ENCODE measurements at regions not wholly inside any gene's neighbourhood (a gene's known extent, or its start where the extent isn't known, plus 50 kb on each side); places are given as distances from the start of the nearest gene placed in this dataset.

DNA sequence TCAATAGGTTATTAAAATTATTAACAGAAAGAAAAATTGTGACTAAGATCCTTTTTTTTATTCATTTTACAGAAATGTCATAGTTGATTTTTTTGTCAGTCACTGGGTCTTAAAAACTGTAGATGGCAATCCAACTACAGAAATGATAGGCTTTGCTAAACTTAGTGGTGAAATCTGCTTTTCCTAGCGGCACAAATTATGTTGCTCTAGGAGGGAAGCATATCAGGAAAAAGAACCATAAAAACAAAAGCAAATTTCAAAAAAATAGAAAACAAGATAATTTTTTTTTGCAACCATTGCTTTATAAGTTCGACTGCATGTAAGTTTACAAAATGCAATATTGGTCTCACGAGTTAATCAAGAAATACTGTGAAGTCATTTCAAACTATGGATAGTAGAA lies 443.5 kb upstream of the IGFBP7 start:
- TF ChIP-seq, protein P1, sequence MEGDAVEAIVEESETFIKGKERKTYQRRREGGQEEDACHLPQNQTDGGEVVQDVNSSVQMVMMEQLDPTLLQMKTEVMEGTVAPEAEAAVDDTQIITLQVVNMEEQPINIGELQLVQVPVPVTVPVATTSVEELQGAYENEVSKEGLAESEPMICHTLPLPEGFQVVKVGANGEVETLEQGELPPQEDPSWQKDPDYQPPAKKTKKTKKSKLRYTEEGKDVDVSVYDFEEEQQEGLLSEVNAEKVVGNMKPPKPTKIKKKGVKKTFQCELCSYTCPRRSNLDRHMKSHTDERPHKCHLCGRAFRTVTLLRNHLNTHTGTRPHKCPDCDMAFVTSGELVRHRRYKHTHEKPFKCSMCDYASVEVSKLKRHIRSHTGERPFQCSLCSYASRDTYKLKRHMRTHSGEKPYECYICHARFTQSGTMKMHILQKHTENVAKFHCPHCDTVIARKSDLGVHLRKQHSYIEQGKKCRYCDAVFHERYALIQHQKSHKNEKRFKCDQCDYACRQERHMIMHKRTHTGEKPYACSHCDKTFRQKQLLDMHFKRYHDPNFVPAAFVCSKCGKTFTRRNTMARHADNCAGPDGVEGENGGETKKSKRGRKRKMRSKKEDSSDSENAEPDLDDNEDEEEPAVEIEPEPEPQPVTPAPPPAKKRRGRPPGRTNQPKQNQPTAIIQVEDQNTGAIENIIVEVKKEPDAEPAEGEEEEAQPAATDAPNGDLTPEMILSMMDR (IDR thresholded peaks at IDR 0.05) = peak in 2 of 12 donors; percentile 11 to 28
- TF ChIP-seq POLR2A (IDR thresholded peaks at IDR 0.05) = no peak

All from heart left ventricle (tissue), 13 donors.